ENCODE measurements at regions not wholly inside any gene's neighbourhood (a gene's known extent, or its start where the extent isn't known, plus 50 kb on each side); places are given as distances from the start of the nearest gene placed in this dataset.

- Histone ChIP-seq H3K4me1 (ENCODE audit: low read depth) (no peaks in the 10 kb centered on the region), H3K27me3 (no peaks in the 10 kb centered on the region), H3K36me3 (no peaks in the 10 kb centered on the region), H3K9me3 (ENCODE audit: low read depth) (no peaks in the 10 kb centered on the region), H3K4me3 (no peak overlapping the region), H3K27ac (no peak overlapping the region)
- TF ChIP-seq CTCF (IDR thresholded peaks at IDR 0.05; ENCODE audit: low read depth, low read length), result no peak
- DNase-seq (ENCODE audit: low read depth in 1 of 2, low spot score in 1 of 2), result no peak
These were observed 148.8 kb upstream of the SOX4 start for GRCh38 chr6:21444711-21445260.

- Histone ChIP-seq H3K4me1 (ENCODE audit: low read depth) (peaks cover 8% of the 10 kb centered on the region), H3K4me3 (no peak overlapping the region), H3K27ac (no peak overlapping the region), H3K9me3 (ENCODE audit: low read depth) (no peaks in the 10 kb centered on the region), H3K27me3 (no peaks in the 10 kb centered on the region), H3K36me3 (no peaks in the 10 kb centered on the region)
- DNase-seq (ENCODE audit: low read depth in 1 of 2, low spot score in 1 of 2), result peak in 1 of 2 donors; percentile 4
- TF ChIP-seq CTCF (IDR thresholded peaks at IDR 0.05; ENCODE audit: low read depth, low read length), result no peak
These were observed 145.6 kb upstream of the SOX4 start for GRCh38 chr6:21447987-21448386.

- Histone ChIP-seq H3K9me3 (ENCODE audit: low read depth) (no peaks in the 10 kb centered on the region), H3K4me3 (no peak overlapping the region), H3K27me3 (no peaks in the 10 kb centered on the region), H3K36me3 (no peaks in the 10 kb centered on the region), H3K4me1 (ENCODE audit: low read depth) (peaks cover 8% of the 10 kb centered on the region), H3K27ac (no peak overlapping the region)
- DNase-seq (ENCODE audit: low read depth in 1 of 2, low spot score in 1 of 2), result no peak
- no peak for TF ChIP-seq CTCF (IDR thresholded peaks at IDR 0.05; ENCODE audit: low read depth, low read length)
These were observed 145.0 kb upstream of the SOX4 start for GRCh38 chr6:21448485-21449109.

GRCh38 chr6:21450149-21450548 lies 143.4 kb upstream of the SOX4 start:
- H3K4me1 ChIP-seq (ENCODE audit: low read depth), result peaks cover 14% of the 10 kb centered on the region
- H3K27me3 ChIP-seq, result no peaks in the 10 kb centered on the region
- H3K9me3 ChIP-seq (ENCODE audit: low read depth), result no peaks in the 10 kb centered on the region
- no peak overlapping the region for H3K4me3 ChIP-seq
- no peak overlapping the region for H3K27ac ChIP-seq
- no peak for DNase-seq (ENCODE audit: low read depth in 1 of 2, low spot score in 1 of 2)
- no peaks in the 10 kb centered on the region for H3K36me3 ChIP-seq
- TF ChIP-seq CTCF (IDR thresholded peaks at IDR 0.05; ENCODE audit: low read depth, low read length), result no peak

GRCh38 chr6:21450628-21451027 lies 142.9 kb upstream of the SOX4 start:
- Histone ChIP-seq H3K9me3 (ENCODE audit: low read depth) (no peaks in the 10 kb centered on the region), H3K27me3 (no peaks in the 10 kb centered on the region), H3K4me3 (no peak overlapping the region), H3K4me1 (ENCODE audit: low read depth) (peaks cover 15% of the 10 kb centered on the region), H3K27ac (no peak overlapping the region), H3K36me3 (no peaks in the 10 kb centered on the region)
- no peak for DNase-seq (ENCODE audit: low read depth in 1 of 2, low spot score in 1 of 2)
- no peak for TF ChIP-seq CTCF (IDR thresholded peaks at IDR 0.05; ENCODE audit: low read depth, low read length)

All from cardiac muscle cell (in vitro differentiated cells and primary cell).